DND-41 (cell line): ENCODE measurements at regions not wholly inside any gene's neighbourhood (a gene's known extent, or its start where the extent isn't known, plus 50 kb on each side); places are given as distances from the start of the nearest gene placed in this dataset.

Source experiments
- ATAC-seq: fragments of 200-7000 bp; cut with Tn5 transposase; 3 replicates; pipeline ENCODE4 v1.9.1; 2021; ENCODE audit warnings: low read depth; ENCODE audit not compliant: insufficient read depth
- DNase-seq: peaks from one replicate; pipeline ENCODE4 v3.0.0-alpha.2; 2020
- H2AFZ ChIP-seq: 2 replicates; pipeline ENCODE4 v1.6.0; 2012; ENCODE audit warnings: low read depth, low read length
- H3K27ac ChIP-seq: 2 replicates; pipeline ENCODE4 v1.5.1; 2012; ENCODE audit warnings: low read length, inconsistent platforms
- H3K27me3 ChIP-seq: fragments of 200-600 bp; sonication (generic); 2 replicates; pipeline ENCODE4 v1.6.0; 2012; ENCODE audit warnings: low read length, mild to moderate bottlenecking, inconsistent platforms; ENCODE audit not compliant: insufficient read depth, poor library complexity
- H3K36me3 ChIP-seq: 2 replicates; pipeline ENCODE4 v1.5.1; 2012; ENCODE audit warnings: low read length, inconsistent platforms; ENCODE audit not compliant: insufficient read depth
- H3K4me1 ChIP-seq: 2 replicates; pipeline ENCODE4 v1.5.1; 2012; ENCODE audit warnings: mild to moderate bottlenecking, low read length; ENCODE audit not compliant: insufficient read depth
- H3K4me2 ChIP-seq: 2 replicates; pipeline ENCODE4 v1.6.0; 2012; ENCODE audit warnings: mild to moderate bottlenecking, moderate library complexity, low read length, inconsistent platforms; ENCODE audit not compliant: insufficient read depth
- H3K4me3 ChIP-seq, 2 experiments: fragments of 200-600 bp in 1 of 2; shearing (Covaris generic) in 1 of 2; 2 replicates each; pipeline ENCODE4 v1.5.1; 2012 to 2016; ENCODE audit warnings: inconsistent platforms in 2 of 2, low read length in 2 of 2, mild to moderate bottlenecking in 2 of 2, low read depth in 1 of 2, moderate library complexity in 1 of 2
- H3K79me2 ChIP-seq: 2 replicates; pipeline ENCODE4 v1.6.0; 2012; ENCODE audit warnings: low read length, inconsistent platforms; ENCODE audit not compliant: insufficient read depth
- H3K9ac ChIP-seq: 2 replicates; pipeline ENCODE4 v1.6.0; 2012; ENCODE audit warnings: low read depth, mild to moderate bottlenecking, inconsistent platforms, low read length, moderate library complexity
- H3K9me3 ChIP-seq: 2 replicates; pipeline ENCODE4 v1.5.1; 2012; ENCODE audit warnings: low read length, moderate library complexity, mild to moderate bottlenecking, inconsistent platforms; ENCODE audit not compliant: insufficient read depth, severe bottlenecking
- H4K20me1 ChIP-seq: 2 replicates; pipeline ENCODE4 v1.6.0; 2012; ENCODE audit warnings: low read length; ENCODE audit not compliant: insufficient read depth
- EZH2 ChIP-seq: IDR thresholded peaks from 3 replicates; pipeline ENCODE4 v1.6.1; 2012; ENCODE audit warnings: borderline replicate concordance, low read depth, mild to moderate bottlenecking, moderate library complexity, low read length, inconsistent platforms; ENCODE audit not compliant: severe bottlenecking
- TF ChIP-seq, protein P1 (sequence below): IDR thresholded peaks from 2 replicates; pipeline ENCODE4 v1.5.1; 2012; ENCODE audit warnings: borderline replicate concordance, low read length, moderate library complexity, mild to moderate bottlenecking; ENCODE audit not compliant: poor library complexity, severe bottlenecking; ENCODE audit errors: extremely low read depth

DNA sequence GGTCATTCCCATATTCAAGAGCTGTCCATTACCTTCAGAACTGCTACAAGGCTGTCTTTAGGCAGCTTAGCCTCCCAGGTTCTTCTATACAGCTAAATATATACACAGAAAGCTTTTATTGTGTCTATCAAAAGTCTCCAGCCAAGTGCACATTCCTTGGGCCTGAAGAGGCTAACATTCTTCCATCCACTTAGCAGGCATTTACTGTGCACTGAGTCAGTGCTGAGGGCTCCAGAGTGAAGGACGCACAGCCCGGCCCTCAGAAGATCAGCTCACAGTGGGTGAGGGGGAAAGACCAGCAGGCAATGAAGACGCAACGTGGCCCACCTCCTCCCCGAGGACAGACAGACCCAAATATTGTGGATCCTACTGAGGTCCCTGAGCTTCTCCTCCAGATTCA lies 569.9 kb downstream of the CDH26 start:
- TF ChIP-seq, protein P1, sequence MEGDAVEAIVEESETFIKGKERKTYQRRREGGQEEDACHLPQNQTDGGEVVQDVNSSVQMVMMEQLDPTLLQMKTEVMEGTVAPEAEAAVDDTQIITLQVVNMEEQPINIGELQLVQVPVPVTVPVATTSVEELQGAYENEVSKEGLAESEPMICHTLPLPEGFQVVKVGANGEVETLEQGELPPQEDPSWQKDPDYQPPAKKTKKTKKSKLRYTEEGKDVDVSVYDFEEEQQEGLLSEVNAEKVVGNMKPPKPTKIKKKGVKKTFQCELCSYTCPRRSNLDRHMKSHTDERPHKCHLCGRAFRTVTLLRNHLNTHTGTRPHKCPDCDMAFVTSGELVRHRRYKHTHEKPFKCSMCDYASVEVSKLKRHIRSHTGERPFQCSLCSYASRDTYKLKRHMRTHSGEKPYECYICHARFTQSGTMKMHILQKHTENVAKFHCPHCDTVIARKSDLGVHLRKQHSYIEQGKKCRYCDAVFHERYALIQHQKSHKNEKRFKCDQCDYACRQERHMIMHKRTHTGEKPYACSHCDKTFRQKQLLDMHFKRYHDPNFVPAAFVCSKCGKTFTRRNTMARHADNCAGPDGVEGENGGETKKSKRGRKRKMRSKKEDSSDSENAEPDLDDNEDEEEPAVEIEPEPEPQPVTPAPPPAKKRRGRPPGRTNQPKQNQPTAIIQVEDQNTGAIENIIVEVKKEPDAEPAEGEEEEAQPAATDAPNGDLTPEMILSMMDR: no peak
- TF ChIP-seq EZH2: no peak
- ATAC-seq (no peak), DNase-seq (no peak)
- Histone ChIP-seq H3K9me3 (no peaks in the 10 kb centered on the region), H3K9ac (no peak overlapping the region), H3K4me2 (no peak overlapping the region), H3K79me2 (no peaks in the 10 kb centered on the region), H3K4me3 (no peak overlapping the region), H3K36me3 (no peaks in the 10 kb centered on the region), H3K27ac (no peak overlapping the region), H3K27me3 (no peaks in the 10 kb centered on the region), H3K4me1 (no peaks in the 10 kb centered on the region), H2AFZ (no peak overlapping the region), H4K20me1 (no peaks in the 10 kb centered on the region)

DNA sequence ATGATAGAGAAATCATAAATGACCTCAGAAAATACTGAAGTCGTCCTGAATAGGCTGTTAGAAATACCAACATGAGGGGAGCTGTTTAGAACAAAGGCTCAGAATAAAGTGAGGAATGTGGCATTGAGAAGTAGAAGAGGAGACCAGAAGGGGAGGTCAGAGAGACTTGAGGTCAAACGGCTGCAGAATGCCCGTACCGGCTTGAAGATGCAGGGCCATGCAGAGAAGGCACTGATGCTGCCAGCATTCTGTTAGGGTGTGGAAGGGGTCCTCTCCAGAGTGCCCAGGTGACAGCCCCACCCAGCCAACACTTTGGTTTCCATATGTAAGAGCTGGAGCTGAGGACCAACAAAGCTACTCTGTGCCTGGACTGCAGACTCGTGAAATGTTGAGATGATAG lies 570.9 kb downstream of the CDH26 start:
- TF ChIP-seq EZH2: no peak
- TF ChIP-seq, protein P1: no peak
- Histone ChIP-seq H3K4me1 (no peaks in the 10 kb centered on the region), H2AFZ (no peak overlapping the region), H3K36me3 (no peaks in the 10 kb centered on the region), H3K9ac (no peak overlapping the region), H3K27ac (no peak overlapping the region), H3K4me3 (no peak overlapping the region), H3K27me3 (no peaks in the 10 kb centered on the region), H3K79me2 (no peaks in the 10 kb centered on the region), H3K9me3 (no peaks in the 10 kb centered on the region), H4K20me1 (no peaks in the 10 kb centered on the region), H3K4me2 (no peak overlapping the region)
- no peak for DNase-seq
- no peak for ATAC-seq

DNA sequence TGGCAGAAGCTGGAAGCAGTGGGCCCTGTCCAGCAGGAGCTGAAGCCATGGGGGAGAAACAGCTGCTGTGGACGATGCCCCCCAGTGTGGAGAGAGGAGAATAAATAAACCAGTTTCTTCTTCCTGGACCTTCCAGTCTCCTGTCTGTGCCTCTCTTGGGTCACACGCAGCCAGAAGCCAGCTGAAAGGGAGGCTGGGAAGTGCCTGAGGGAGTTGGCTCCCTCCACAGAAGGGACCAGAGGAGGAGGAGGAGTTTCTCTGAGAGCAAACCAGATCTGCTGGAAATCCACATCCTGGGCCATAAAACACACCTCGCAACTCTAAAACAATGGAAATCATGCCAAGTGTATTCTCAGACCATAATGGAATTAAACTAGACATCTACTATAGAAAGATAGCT lies 577.0 kb downstream of the CDH26 start:
- Histone ChIP-seq H3K9me3 (no peaks in the 10 kb centered on the region), H3K4me3 (no peak overlapping the region), H3K9ac (no peak overlapping the region), H3K27me3 (no peaks in the 10 kb centered on the region), H2AFZ (no peak overlapping the region), H3K27ac (no peak overlapping the region), H4K20me1 (no peaks in the 10 kb centered on the region), H3K4me1 (no peaks in the 10 kb centered on the region), H3K79me2 (no peaks in the 10 kb centered on the region), H3K36me3 (no peaks in the 10 kb centered on the region), H3K4me2 (no peak overlapping the region)
- DNase-seq: no peak
- TF ChIP-seq, protein P1: no peak
- TF ChIP-seq EZH2: no peak
- no peak for ATAC-seq

DNA sequence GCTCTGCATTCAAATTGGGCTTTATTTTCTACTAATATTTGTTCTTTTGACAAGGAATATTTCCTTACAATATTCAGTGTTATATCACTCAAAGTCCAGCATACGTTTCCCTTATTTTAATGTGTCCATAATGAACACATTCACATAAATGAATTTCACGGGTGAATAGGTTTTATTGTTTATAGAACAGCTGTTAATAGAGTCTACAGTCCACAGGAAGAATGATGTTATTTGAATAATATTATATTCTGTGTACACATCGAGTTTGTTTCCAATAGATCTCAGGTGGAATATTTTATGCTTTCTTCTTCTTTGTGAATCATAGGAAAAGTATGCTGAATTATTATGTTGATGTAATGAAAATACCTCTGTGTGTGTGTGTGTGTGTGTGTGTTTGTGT lies 582.4 kb downstream of the CDH26 start:
- no peak overlapping the region for H3K9ac ChIP-seq
- H3K27ac ChIP-seq: no peak overlapping the region
- ATAC-seq: no peak
- no peaks in the 10 kb centered on the region for H4K20me1 ChIP-seq
- no peak for DNase-seq
- no peaks in the 10 kb centered on the region for H3K27me3 ChIP-seq
- H3K79me2 ChIP-seq: no peaks in the 10 kb centered on the region
- no peak overlapping the region for H2AFZ ChIP-seq
- H3K4me3 ChIP-seq: no peak overlapping the region
- H3K4me1 ChIP-seq: no peaks in the 10 kb centered on the region
- H3K4me2 ChIP-seq: no peak overlapping the region
- no peaks in the 10 kb centered on the region for H3K9me3 ChIP-seq
- H3K36me3 ChIP-seq: no peaks in the 10 kb centered on the region
- TF ChIP-seq, protein P1: no peak
- no peak for TF ChIP-seq EZH2
